ENCODE measurements at regions not wholly inside any gene's neighbourhood (a gene's known extent, or its start where the extent isn't known, plus 50 kb on each side); places are given as distances from the start of the nearest gene placed in this dataset.

- Histone ChIP-seq H3K4me1 (ENCODE audit: low read length) (no peaks in the 10 kb centered on the region), H4K20me1 (ENCODE audit: insufficient read depth, low read length) (no peaks in the 10 kb centered on the region), H3K79me2 (ENCODE audit: low read length) (no peaks in the 10 kb centered on the region), H3K27me3 (replicated peaks; ENCODE audit: insufficient read depth, low read length) (no peaks in the 10 kb centered on the region), H3K27ac (ENCODE audit: low read length) (no peak overlapping the region), H3F3A (ENCODE audit: insufficient read depth, low read length) (no peaks in the 10 kb centered on the region), H3K36me3 (replicated peaks; ENCODE audit: insufficient read depth, low read length) (no peaks in the 10 kb centered on the region), H3K9me2 (replicated peaks; ENCODE audit: insufficient read depth, low read length) (no peaks in the 10 kb centered on the region), H3K9ac (ENCODE audit: low read length) (no peak overlapping the region), H3K9me3 (replicated peaks; ENCODE audit: insufficient read depth, low read length) (no peaks in the 10 kb centered on the region), H3K4me3 (ENCODE audit: low read length) (no peak overlapping the region), H2AFZ (ENCODE audit: low read length) (no peak overlapping the region), H3K4me2 (ENCODE audit: low read depth, low read length) (no peak overlapping the region)
- TF ChIP-seq EZH2phosphoT487 (IDR thresholded peaks at IDR 0.05; ENCODE audit: low read length): no peak
- no peak for TF ChIP-seq CTCF (IDR thresholded peaks at IDR 0.05; ENCODE audit: low read length)
- TF ChIP-seq EZH2 (optimal IDR thresholded peaks at IDR 0.05; ENCODE audit: low read depth, low read length): no peak
- no peak for DNase-seq
Measured at GRCh38 chr13:59607172-59607571, 556.6 kb downstream of the DIAPH3 start.

- no peak overlapping the region for H3K9ac ChIP-seq (ENCODE audit: low read length)
- H2AFZ ChIP-seq (ENCODE audit: low read length): no peak overlapping the region
- H3K9me2 ChIP-seq (replicated peaks; ENCODE audit: insufficient read depth, low read length): no peaks in the 10 kb centered on the region
- no peak for TF ChIP-seq CTCF (IDR thresholded peaks at IDR 0.05; ENCODE audit: low read length)
- TF ChIP-seq EZH2phosphoT487 (IDR thresholded peaks at IDR 0.05; ENCODE audit: low read length): no peak
- no peak for TF ChIP-seq EZH2 (optimal IDR thresholded peaks at IDR 0.05; ENCODE audit: low read depth, low read length)
- no peaks in the 10 kb centered on the region for H3K4me1 ChIP-seq (ENCODE audit: low read length)
- H3K79me2 ChIP-seq (ENCODE audit: low read length): no peaks in the 10 kb centered on the region
- H3K4me3 ChIP-seq (ENCODE audit: low read length): no peak overlapping the region
- no peaks in the 10 kb centered on the region for H3K36me3 ChIP-seq (replicated peaks; ENCODE audit: insufficient read depth, low read length)
- no peaks in the 10 kb centered on the region for H3F3A ChIP-seq (ENCODE audit: insufficient read depth, low read length)
- no peaks in the 10 kb centered on the region for H3K9me3 ChIP-seq (replicated peaks; ENCODE audit: insufficient read depth, low read length)
- no peak overlapping the region for H3K27ac ChIP-seq (ENCODE audit: low read length)
- no peak for DNase-seq
- no peaks in the 10 kb centered on the region for H3K27me3 ChIP-seq (replicated peaks; ENCODE audit: insufficient read depth, low read length)
- H3K4me2 ChIP-seq (ENCODE audit: low read depth, low read length): no peak overlapping the region
- H4K20me1 ChIP-seq (ENCODE audit: insufficient read depth, low read length): no peaks in the 10 kb centered on the region
Measured at GRCh38 chr13:59607780-59608233, 555.9 kb downstream of the DIAPH3 start.

GRCh38 chr13:59609421-59609820 is 554.3 kb downstream of the DIAPH3 start:
- H3K4me3 ChIP-seq (ENCODE audit: low read length): no peak overlapping the region
- H3F3A ChIP-seq (ENCODE audit: insufficient read depth, low read length): no peaks in the 10 kb centered on the region
- no peak for TF ChIP-seq EZH2 (optimal IDR thresholded peaks at IDR 0.05; ENCODE audit: low read depth, low read length)
- TF ChIP-seq EZH2phosphoT487 (IDR thresholded peaks at IDR 0.05; ENCODE audit: low read length): no peak
- TF ChIP-seq CTCF (IDR thresholded peaks at IDR 0.05; ENCODE audit: low read length): no peak
- H3K4me2 ChIP-seq (ENCODE audit: low read depth, low read length): no peak overlapping the region
- no peaks in the 10 kb centered on the region for H3K9me3 ChIP-seq (replicated peaks; ENCODE audit: insufficient read depth, low read length)
- no peak for DNase-seq
- H3K27ac ChIP-seq (ENCODE audit: low read length): no peak overlapping the region
- no peaks in the 10 kb centered on the region for H3K9me2 ChIP-seq (replicated peaks; ENCODE audit: insufficient read depth, low read length)
- H3K79me2 ChIP-seq (ENCODE audit: low read length): no peaks in the 10 kb centered on the region
- H3K36me3 ChIP-seq (replicated peaks; ENCODE audit: insufficient read depth, low read length): no peaks in the 10 kb centered on the region
- H3K4me1 ChIP-seq (ENCODE audit: low read length): no peaks in the 10 kb centered on the region
- H3K27me3 ChIP-seq (replicated peaks; ENCODE audit: insufficient read depth, low read length): no peaks in the 10 kb centered on the region
- no peaks in the 10 kb centered on the region for H4K20me1 ChIP-seq (ENCODE audit: insufficient read depth, low read length)
- no peak overlapping the region for H3K9ac ChIP-seq (ENCODE audit: low read length)
- H2AFZ ChIP-seq (ENCODE audit: low read length): no peak overlapping the region
